ENCODE measurements at regions not wholly inside any gene's neighbourhood (a gene's known extent, or its start where the extent isn't known, plus 50 kb on each side); places are given as distances from the start of the nearest gene placed in this dataset.

DNA sequence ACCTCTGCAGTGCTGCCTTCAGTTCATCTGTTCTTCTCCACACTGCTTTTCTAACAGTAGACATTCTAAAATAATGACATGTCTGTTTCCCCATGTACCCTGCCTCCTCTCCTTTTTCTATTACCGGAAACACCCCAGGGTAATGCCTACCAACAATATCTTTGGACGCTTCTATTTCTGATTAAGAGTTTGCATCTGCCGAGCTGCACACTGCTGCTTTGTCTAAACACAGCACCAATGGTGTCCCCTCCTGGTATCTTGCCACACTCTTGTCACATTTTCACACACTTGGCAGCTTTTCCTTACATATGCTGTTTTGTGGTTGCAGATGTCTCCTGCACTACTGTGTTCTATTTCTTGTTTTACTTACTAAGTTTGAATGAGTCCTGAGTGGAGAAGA is 288.8 kb downstream of the GRIA2 start:
- H3K9me3 Mint-ChIP-seq: no peaks in the 10 kb centered on the region

More for the DNA sequence above, 288.8 kb downstream of the GRIA2 start:
- no peaks in the 10 kb centered on the region for H3F3A ChIP-seq (replicated peaks; ENCODE audit: low read depth)
- Mint-ChIP-seq H3K27ac (no peak overlapping the region), H3K27me3 (ENCODE audit: insufficient read depth, low read depth, poor library complexity) (peaks cover 5% of the 10 kb centered on the region), H3K4me1 (no peaks in the 10 kb centered on the region), H3K4me3 (no peak overlapping the region), H3K36me3 (ENCODE audit: low read depth) (no peaks in the 10 kb centered on the region)
- no peaks in the 10 kb centered on the region for H3K9me2 ChIP-seq (ENCODE audit: insufficient read depth)
- H4K20me1 ChIP-seq (replicated peaks; ENCODE audit: insufficient read depth): no peaks in the 10 kb centered on the region
- no peaks in the 10 kb centered on the region for H3K36me3 ChIP-seq (ENCODE audit: insufficient read depth)
- H2AFZ ChIP-seq: no peak overlapping the region
- no peak overlapping the region for H3K27ac ChIP-seq (ENCODE audit: low read depth)
- H3K27me3 ChIP-seq (ENCODE audit: insufficient read depth): no peaks in the 10 kb centered on the region
- H3K4me2 ChIP-seq: no peak overlapping the region
- no peak overlapping the region for H3K4me3 ChIP-seq
- no peaks in the 10 kb centered on the region for H3K4me1 ChIP-seq (ENCODE audit: insufficient read depth)
- no peak for TF ChIP-seq POLR2AphosphoS5 (IDR thresholded peaks at IDR 0.05; ENCODE audit: low read depth)
- no peak for TF ChIP-seq EZH2phosphoT487 (IDR thresholded peaks at IDR 0.05; ENCODE audit: unreplicated experiment)
- TF ChIP-seq NANOG (IDR thresholded peaks at IDR 0.05; ENCODE audit: borderline replicate concordance): no peak
- no peak for TF ChIP-seq REST (IDR thresholded peaks at IDR 0.05; ENCODE audit: unreplicated experiment)
- TF ChIP-seq, protein P1, sequence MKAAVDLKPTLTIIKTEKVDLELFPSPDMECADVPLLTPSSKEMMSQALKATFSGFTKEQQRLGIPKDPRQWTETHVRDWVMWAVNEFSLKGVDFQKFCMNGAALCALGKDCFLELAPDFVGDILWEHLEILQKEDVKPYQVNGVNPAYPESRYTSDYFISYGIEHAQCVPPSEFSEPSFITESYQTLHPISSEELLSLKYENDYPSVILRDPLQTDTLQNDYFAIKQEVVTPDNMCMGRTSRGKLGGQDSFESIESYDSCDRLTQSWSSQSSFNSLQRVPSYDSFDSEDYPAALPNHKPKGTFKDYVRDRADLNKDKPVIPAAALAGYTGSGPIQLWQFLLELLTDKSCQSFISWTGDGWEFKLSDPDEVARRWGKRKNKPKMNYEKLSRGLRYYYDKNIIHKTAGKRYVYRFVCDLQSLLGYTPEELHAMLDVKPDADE (IDR thresholded peaks at IDR 0.05): no peak
- TF ChIP-seq CTCF (conservative IDR thresholded peaks at IDR 0.05; ENCODE audit: low read depth in 2 of 2): no peak
- TF ChIP-seq CREB1 (CRISPR knock-in tag; IDR thresholded peaks at IDR 0.05; ENCODE audit: low read depth): no peak
- ATAC-seq (no peak), DNase-seq (ENCODE audit: low spot score) (no peak)
- H3K79me2 ChIP-seq (replicated peaks; ENCODE audit: insufficient read depth): no peaks in the 10 kb centered on the region
